ENCODE measurements at regions not wholly inside any gene's neighbourhood (a gene's known extent, or its start where the extent isn't known, plus 50 kb on each side); places are given as distances from the start of the nearest gene placed in this dataset.

GRCh38 chr6:113396730-113397129 is 460.4 kb upstream of the MARCKS start:
- DNase-seq = no peak

GRCh38 chr6:113397236-113397635 is 459.9 kb upstream of the MARCKS start:
- DNase-seq = no peak

GRCh38 chr6:113401231-113401630 is 455.9 kb upstream of the MARCKS start:
- peak; percentile 35 for DNase-seq

- no peak for DNase-seq
Observed at GRCh38 chr6:113402544-113402943, 454.6 kb upstream of the MARCKS start.

GRCh38 chr6:113403966-113404595 is 453.1 kb upstream of the MARCKS start:
- DNase-seq = no peak

- no peak for DNase-seq
Observed at GRCh38 chr6:113405326-113406047, 451.7 kb upstream of the MARCKS start.

GRCh38 chr6:113406048-113406695 is 451.0 kb upstream of the MARCKS start:
- peak; percentile 30 for DNase-seq

- peak; percentile 9 for DNase-seq
Observed at GRCh38 chr6:113411011-113411410, 446.1 kb upstream of the MARCKS start.

- no peak for DNase-seq
Observed at GRCh38 chr6:113412589-113413357, 444.4 kb upstream of the MARCKS start.

- DNase-seq = peak; percentile 79
Observed at GRCh38 chr6:113414511-113414910, 442.6 kb upstream of the MARCKS start.

- DNase-seq = peak; percentile 71
Observed at GRCh38 chr6:113416170-113416569, 441.0 kb upstream of the MARCKS start.

- DNase-seq = no peak
Observed at GRCh38 chr6:113420290-113420689, 436.9 kb upstream of the MARCKS start.

- no peak for DNase-seq
Observed at GRCh38 chr6:113421997-113422396, 435.1 kb upstream of the MARCKS start.

- DNase-seq = no peak
Observed at GRCh38 chr6:113423956-113424355, 433.2 kb upstream of the MARCKS start.

- DNase-seq = peak; percentile 41
Observed at GRCh38 chr6:113425977-113426660, 431.0 kb upstream of the MARCKS start.

GRCh38 chr6:113427617-113428016 is 429.5 kb upstream of the MARCKS start:
- no peak for DNase-seq

GRCh38 chr6:113428702-113429101 is 428.4 kb upstream of the MARCKS start:
- DNase-seq = no peak

- DNase-seq = peak; percentile 46
Observed at GRCh38 chr6:113432521-113433334, 424.4 kb upstream of the MARCKS start.

GRCh38 chr6:113433335-113433991 is 423.7 kb upstream of the MARCKS start:
- peak; percentile 82 for DNase-seq

GRCh38 chr6:113434641-113435040 is 422.5 kb upstream of the MARCKS start:
- DNase-seq = no peak

GRCh38 chr6:113437566-113437965 is 419.6 kb upstream of the MARCKS start:
- DNase-seq = no peak

Measured in HCEC 1CT (cell line).